ENCODE measurements at regions not wholly inside any gene's neighbourhood (a gene's known extent, or its start where the extent isn't known, plus 50 kb on each side); places are given as distances from the start of the nearest gene placed in this dataset.
A peak's percentile ranks its signal among the peaks of the same experiment; 100 is the strongest.

DNA sequence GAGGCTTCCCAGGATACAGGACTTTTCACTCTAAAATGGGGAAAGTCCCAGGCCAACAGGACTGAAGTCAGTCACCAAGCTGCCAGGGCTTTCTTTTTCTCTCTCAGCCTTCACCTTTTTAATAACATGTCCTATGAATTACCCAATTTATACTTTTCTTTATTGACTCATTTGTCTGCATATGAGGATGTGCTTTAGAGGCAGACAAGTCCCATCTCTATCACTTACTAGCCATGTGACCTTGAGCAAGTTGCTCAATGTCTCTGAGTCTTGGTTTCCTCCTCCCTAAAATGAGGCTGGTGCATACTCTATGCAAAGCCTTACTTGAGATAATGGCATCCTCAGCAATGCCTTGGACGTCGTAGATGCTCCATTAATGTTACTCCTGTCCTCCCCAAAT is 98.1 kb upstream of the TMPO start:
- DNase-seq (ENCODE audit: low read depth in 1 of 2, low spot score in 1 of 2), result peak; percentile 39 to 67
- H3K4me3 ChIP-seq (replicated peaks; ENCODE audit: insufficient read depth, low read length), result no peak overlapping the region
- H3K27ac ChIP-seq (replicated peaks), result no peak overlapping the region
- TF ChIP-seq, protein P1, sequence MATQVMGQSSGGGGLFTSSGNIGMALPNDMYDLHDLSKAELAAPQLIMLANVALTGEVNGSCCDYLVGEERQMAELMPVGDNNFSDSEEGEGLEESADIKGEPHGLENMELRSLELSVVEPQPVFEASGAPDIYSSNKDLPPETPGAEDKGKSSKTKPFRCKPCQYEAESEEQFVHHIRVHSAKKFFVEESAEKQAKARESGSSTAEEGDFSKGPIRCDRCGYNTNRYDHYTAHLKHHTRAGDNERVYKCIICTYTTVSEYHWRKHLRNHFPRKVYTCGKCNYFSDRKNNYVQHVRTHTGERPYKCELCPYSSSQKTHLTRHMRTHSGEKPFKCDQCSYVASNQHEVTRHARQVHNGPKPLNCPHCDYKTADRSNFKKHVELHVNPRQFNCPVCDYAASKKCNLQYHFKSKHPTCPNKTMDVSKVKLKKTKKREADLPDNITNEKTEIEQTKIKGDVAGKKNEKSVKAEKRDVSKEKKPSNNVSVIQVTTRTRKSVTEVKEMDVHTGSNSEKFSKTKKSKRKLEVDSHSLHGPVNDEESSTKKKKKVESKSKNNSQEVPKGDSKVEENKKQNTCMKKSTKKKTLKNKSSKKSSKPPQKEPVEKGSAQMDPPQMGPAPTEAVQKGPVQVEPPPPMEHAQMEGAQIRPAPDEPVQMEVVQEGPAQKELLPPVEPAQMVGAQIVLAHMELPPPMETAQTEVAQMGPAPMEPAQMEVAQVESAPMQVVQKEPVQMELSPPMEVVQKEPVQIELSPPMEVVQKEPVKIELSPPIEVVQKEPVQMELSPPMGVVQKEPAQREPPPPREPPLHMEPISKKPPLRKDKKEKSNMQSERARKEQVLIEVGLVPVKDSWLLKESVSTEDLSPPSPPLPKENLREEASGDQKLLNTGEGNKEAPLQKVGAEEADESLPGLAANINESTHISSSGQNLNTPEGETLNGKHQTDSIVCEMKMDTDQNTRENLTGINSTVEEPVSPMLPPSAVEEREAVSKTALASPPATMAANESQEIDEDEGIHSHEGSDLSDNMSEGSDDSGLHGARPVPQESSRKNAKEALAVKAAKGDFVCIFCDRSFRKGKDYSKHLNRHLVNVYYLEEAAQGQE (IDR thresholded peaks at IDR 0.05; ENCODE audit: insufficient replicate concordance, low read depth), result no peak
- TF ChIP-seq SPI1 (IDR thresholded peaks at IDR 0.05; ENCODE audit: borderline replicate concordance, low read depth) (no peak), POLR2AphosphoS5 (IDR thresholded peaks at IDR 0.05; ENCODE audit: low read depth) (no peak), GABPA (IDR thresholded peaks at IDR 0.05; ENCODE audit: low read depth) (no peak)
- TF ChIP-seq, protein P2, sequence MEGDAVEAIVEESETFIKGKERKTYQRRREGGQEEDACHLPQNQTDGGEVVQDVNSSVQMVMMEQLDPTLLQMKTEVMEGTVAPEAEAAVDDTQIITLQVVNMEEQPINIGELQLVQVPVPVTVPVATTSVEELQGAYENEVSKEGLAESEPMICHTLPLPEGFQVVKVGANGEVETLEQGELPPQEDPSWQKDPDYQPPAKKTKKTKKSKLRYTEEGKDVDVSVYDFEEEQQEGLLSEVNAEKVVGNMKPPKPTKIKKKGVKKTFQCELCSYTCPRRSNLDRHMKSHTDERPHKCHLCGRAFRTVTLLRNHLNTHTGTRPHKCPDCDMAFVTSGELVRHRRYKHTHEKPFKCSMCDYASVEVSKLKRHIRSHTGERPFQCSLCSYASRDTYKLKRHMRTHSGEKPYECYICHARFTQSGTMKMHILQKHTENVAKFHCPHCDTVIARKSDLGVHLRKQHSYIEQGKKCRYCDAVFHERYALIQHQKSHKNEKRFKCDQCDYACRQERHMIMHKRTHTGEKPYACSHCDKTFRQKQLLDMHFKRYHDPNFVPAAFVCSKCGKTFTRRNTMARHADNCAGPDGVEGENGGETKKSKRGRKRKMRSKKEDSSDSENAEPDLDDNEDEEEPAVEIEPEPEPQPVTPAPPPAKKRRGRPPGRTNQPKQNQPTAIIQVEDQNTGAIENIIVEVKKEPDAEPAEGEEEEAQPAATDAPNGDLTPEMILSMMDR (IDR thresholded peaks at IDR 0.05; ENCODE audit: insufficient read depth, low read length), result no peak
- no peaks in the 10 kb centered on the region for H3K27me3 ChIP-seq (ENCODE audit: insufficient read depth, poor library complexity, severe bottlenecking)

DNA sequence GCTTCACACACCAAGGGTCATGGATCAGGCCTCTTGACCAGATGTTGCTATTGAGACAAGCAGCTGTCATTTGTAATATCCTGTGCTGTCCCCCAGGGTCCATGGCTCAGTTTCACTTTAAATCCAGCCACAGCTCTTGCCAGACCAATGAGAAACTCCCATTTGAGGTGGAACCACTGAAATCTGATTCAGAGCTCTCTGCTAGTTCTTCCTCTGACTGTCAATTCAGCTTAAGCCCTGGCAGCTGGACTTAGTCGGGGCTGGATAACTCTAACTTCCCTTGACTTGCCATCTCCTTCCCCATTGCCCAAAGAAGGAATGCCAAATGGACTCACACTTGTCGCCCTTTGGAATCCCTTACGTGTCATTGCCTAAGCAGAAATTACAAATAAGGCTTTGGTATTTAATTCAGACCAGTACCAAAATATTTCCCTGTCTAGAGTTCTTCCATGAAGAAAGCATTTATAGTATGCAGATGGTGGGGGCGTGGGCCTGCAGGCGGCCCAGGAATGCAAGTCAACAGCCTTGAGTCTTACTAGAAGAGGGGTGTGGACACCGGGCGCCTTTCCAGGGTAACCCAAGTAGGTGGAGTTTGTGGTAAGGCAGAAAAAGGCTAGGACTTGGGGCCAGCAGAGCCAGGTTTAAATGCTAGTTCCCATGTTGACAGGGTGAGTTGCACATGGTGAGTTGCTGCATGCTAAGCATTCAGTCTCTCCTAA is 96.9 kb upstream of the TMPO start:
- no peaks in the 10 kb centered on the region for H3K27me3 ChIP-seq (ENCODE audit: insufficient read depth, poor library complexity, severe bottlenecking)
- no peak overlapping the region for H3K27ac ChIP-seq (replicated peaks)
- DNase-seq (ENCODE audit: low read depth in 1 of 2, low spot score in 1 of 2), result no peak
- TF ChIP-seq POLR2AphosphoS5 (IDR thresholded peaks at IDR 0.05; ENCODE audit: low read depth), result no peak
- TF ChIP-seq, protein P2 (IDR thresholded peaks at IDR 0.05; ENCODE audit: insufficient read depth, low read length), result no peak
- no peak for TF ChIP-seq SPI1 (IDR thresholded peaks at IDR 0.05; ENCODE audit: borderline replicate concordance, low read depth)
- TF ChIP-seq, protein P1 (IDR thresholded peaks at IDR 0.05; ENCODE audit: insufficient replicate concordance, low read depth), result no peak
- TF ChIP-seq GABPA (IDR thresholded peaks at IDR 0.05; ENCODE audit: low read depth), result no peak
- no peak overlapping the region for H3K4me3 ChIP-seq (replicated peaks; ENCODE audit: insufficient read depth, low read length)

DNA sequence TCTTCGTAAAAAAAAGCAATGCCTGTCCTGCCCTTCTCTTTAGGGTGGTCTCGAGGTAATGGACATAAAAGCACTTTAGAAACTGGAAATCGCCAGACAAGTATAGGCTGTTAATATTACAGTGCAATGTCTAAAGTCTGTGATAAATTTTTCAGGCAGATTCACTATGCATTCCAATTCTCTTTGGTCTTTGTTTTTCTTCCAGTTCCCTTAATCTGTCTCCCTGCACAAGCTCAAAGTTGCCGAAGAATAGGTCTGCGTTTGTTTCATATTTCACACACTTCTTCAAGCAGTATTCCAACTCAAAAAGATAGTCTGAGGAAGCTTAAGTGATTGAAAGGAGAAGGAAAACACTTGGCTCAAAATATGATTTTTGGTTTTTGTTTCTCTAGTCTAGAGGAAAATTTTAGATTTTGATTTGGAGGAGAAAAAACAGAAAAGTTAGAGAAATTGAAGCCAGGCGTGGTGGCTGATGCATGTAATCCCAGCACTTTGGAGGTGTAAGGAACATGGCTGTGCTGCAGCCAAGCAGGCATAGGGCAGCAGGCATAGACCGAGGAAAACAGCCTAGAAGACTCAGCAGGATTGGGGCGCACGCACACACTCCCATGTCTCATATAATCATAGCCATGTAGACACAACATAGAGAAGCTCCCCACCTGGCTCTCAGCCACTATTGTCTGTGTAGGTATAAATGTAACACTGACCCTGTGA is 96.2 kb upstream of the TMPO start:
- Histone ChIP-seq H3K27me3 (ENCODE audit: insufficient read depth, poor library complexity, severe bottlenecking) (no peaks in the 10 kb centered on the region), H3K4me3 (replicated peaks; ENCODE audit: insufficient read depth, low read length) (no peak overlapping the region), H3K27ac (replicated peaks) (no peak overlapping the region)
- DNase-seq (ENCODE audit: low read depth in 1 of 2, low spot score in 1 of 2), result no peak
- TF ChIP-seq GABPA (IDR thresholded peaks at IDR 0.05; ENCODE audit: low read depth), result no peak
- TF ChIP-seq SPI1 (IDR thresholded peaks at IDR 0.05; ENCODE audit: borderline replicate concordance, low read depth), result no peak
- TF ChIP-seq, protein P1 (IDR thresholded peaks at IDR 0.05; ENCODE audit: insufficient replicate concordance, low read depth), result no peak
- no peak for TF ChIP-seq POLR2AphosphoS5 (IDR thresholded peaks at IDR 0.05; ENCODE audit: low read depth)
- TF ChIP-seq, protein P2 (IDR thresholded peaks at IDR 0.05; ENCODE audit: insufficient read depth, low read length), result no peak

Data from HL-60 (cell line).